ENCODE measurements at regions not wholly inside any gene's neighbourhood (a gene's known extent, or its start where the extent isn't known, plus 50 kb on each side); places are given as distances from the start of the nearest gene placed in this dataset.

DNA sequence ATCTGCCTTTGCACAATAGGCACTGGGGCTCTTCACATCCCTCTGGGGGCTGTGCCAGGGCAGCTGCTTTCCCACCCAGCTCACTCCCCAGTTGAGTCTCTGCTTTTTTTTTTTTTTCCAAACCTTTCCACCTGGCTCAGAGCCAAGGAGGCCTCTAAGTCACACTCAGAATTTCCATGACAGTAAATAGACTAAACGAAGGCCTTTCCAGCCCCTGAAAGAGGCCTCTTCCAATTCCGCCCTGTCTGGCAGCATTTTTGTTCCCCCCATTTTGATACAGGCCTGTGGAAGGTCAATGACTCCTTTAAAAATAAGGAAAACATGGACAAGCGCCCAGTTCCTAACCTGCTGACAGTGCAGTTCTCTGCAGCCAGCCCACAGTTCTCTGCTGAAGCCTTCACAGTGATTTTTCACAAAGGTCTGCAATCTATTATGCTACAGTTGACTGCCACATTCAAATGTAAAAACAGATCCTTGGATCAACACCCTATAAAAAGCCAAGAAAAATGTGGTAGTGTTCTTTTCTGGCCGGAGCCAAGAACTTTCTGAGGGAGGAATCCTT, 107.5 kb upstream of the SESN3 start:
- Histone ChIP-seq H3K36me3 (ENCODE audit: control insufficient read depth, insufficient read depth, low read length) (no peaks in the 10 kb centered on the region), H3K9me3 (no peaks in the 10 kb centered on the region), H3K4me1 (peaks cover 14% of the 10 kb centered on the region), H3K4me3 (ENCODE audit: low read depth, low read length) (no peak overlapping the region), H3K27me3 (replicated peaks; ENCODE audit: control insufficient read depth, insufficient read depth, low read length) (no peaks in the 10 kb centered on the region)
- H3K4me3 Mint-ChIP-seq (ENCODE audit: unreplicated experiment), result no peak overlapping the region
- no peak overlapping the region for H3K27ac Mint-ChIP-seq (ENCODE audit: unreplicated experiment)
- no peaks in the 10 kb centered on the region for H3K27me3 Mint-ChIP-seq (ENCODE audit: insufficient read depth, unreplicated experiment)
- H3K4me1 Mint-ChIP-seq (ENCODE audit: low read depth, unreplicated experiment), result peaks cover 7% of the 10 kb centered on the region
- ChIA-PET POLR2A (no interaction called here), CTCF (interaction anchor here (0.6 to 1.0 kb wide), 3 partner anchors 61 to 698 kb away, joined by 3 to 4 read pairs (median 3); no protein-coding TSS in a partner anchor)
- DNase-seq, result no peak
- no TSS peak for BruUV-seq (replicated peaks)
- intact Hi-C loops (cut with micrococcal nuclease; ENCODE audit: unreplicated experiment), result loop anchor here (2.0 kb wide), 1 partner anchor 56 kb away; no protein-coding TSS in a partner anchor
- H3K36me3 Mint-ChIP-seq (ENCODE audit: insufficient read depth, unreplicated experiment), result no peaks in the 10 kb centered on the region
- no peak for TF ChIP-seq CTCF (IDR thresholded peaks at IDR 0.05; ENCODE audit: insufficient read depth in 1 of 2, low read depth in 1 of 2, low read length in 1 of 2, severe bottlenecking in 1 of 2, unreplicated experiment in 1 of 2)
- peaks cover 8% of the 10 kb centered on the region for H3K9me3 Mint-ChIP-seq (ENCODE audit: unreplicated experiment)

GRCh38 chr11:95337972-95338429, 107.0 kb upstream of the SESN3 start:
- Mint-ChIP-seq H3K4me3 (ENCODE audit: unreplicated experiment) (no peak overlapping the region), H3K9me3 (ENCODE audit: unreplicated experiment) (peaks cover 8% of the 10 kb centered on the region), H3K27ac (ENCODE audit: unreplicated experiment) (no peak overlapping the region), H3K27me3 (ENCODE audit: insufficient read depth, unreplicated experiment) (no peaks in the 10 kb centered on the region), H3K36me3 (ENCODE audit: insufficient read depth, unreplicated experiment) (no peaks in the 10 kb centered on the region), H3K4me1 (ENCODE audit: low read depth, unreplicated experiment) (peaks cover 7% of the 10 kb centered on the region)
- DNase-seq, result peak in 1 of 2 experiments; percentile 40
- Histone ChIP-seq H3K9me3 (no peaks in the 10 kb centered on the region), H3K27me3 (replicated peaks; ENCODE audit: control insufficient read depth, insufficient read depth, low read length) (no peaks in the 10 kb centered on the region), H3K4me3 (ENCODE audit: low read depth, low read length) (no peak overlapping the region), H3K4me1 (peaks cover 14% of the 10 kb centered on the region), H3K36me3 (ENCODE audit: control insufficient read depth, insufficient read depth, low read length) (no peaks in the 10 kb centered on the region)
- no peak for TF ChIP-seq CTCF (IDR thresholded peaks at IDR 0.05; ENCODE audit: insufficient read depth in 1 of 2, low read depth in 1 of 2, low read length in 1 of 2, severe bottlenecking in 1 of 2, unreplicated experiment in 1 of 2)
- ChIA-PET CTCF (interaction anchor here (0.6 to 1.0 kb wide), 3 partner anchors 15 to 84 kb away, joined by 3 to 4 read pairs (median 3); no protein-coding TSS in a partner anchor), POLR2A (no interaction called here)
- BruUV-seq (replicated peaks), result no TSS peak
- intact Hi-C loops (cut with micrococcal nuclease; ENCODE audit: unreplicated experiment), result loop anchor here (2.0 kb wide), 1 partner anchor 55 kb away; no protein-coding TSS in a partner anchor

DNA sequence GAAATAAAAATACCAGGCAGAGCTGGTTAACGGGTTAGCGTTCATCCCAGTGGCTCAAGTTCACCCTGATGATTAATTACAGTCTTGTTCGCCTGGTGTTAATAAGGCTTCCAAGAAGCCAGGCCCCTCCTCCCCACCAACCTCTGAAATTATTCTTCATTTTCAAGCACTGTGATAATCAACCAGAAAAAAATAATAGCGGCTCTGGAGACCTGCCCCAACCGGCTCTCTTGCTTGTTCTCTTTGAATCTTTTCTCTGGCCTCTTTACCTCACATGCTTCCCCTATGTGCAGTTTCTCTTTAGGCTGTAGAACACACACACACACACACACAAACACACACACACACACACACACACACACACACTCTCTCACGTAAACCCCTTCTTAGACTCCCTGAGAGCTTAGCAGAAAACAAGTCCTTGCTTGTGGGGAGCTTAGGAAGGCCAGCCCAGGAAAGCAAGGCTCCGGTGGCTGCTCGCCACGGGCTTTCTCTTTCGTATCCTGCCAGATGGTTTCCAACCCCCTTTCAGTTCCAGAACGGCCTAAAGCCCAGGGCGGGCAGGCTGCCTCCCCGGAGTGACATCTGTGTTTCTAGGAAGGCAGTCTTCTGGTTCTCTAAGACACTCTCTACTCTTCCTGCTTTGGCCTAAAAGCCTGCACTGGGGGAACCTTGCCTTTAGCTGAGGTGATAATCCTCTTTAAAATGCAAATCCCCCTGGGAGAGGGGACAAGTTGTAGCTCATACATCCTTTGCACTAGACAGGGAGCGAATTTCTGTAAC, 106.4 kb upstream of the SESN3 start:
- peaks cover 14% of the 10 kb centered on the region for H3K4me1 ChIP-seq
- intact Hi-C loops (cut with micrococcal nuclease; ENCODE audit: unreplicated experiment), result no loop called here
- no peaks in the 10 kb centered on the region for H3K36me3 ChIP-seq (ENCODE audit: control insufficient read depth, insufficient read depth, low read length)
- peaks cover 8% of the 10 kb centered on the region for H3K9me3 Mint-ChIP-seq (ENCODE audit: unreplicated experiment)
- H3K9me3 ChIP-seq, result no peaks in the 10 kb centered on the region
- CTCF ChIA-PET, result interaction anchor here (0.7 to 1.0 kb wide), 2 partner anchors 15 to 60 kb away, joined by 3 to 4 read pairs; no protein-coding TSS in a partner anchor
- TF ChIP-seq CTCF (IDR thresholded peaks at IDR 0.05; ENCODE audit: insufficient read depth in 1 of 2, low read depth in 1 of 2, low read length in 1 of 2, severe bottlenecking in 1 of 2, unreplicated experiment in 1 of 2), result no peak
- no TSS peak for BruUV-seq (replicated peaks)
- no peaks in the 10 kb centered on the region for H3K27me3 ChIP-seq (replicated peaks; ENCODE audit: control insufficient read depth, insufficient read depth, low read length)
- H3K36me3 Mint-ChIP-seq (ENCODE audit: insufficient read depth, unreplicated experiment), result no peaks in the 10 kb centered on the region
- no peak overlapping the region for H3K4me3 ChIP-seq (ENCODE audit: low read depth, low read length)
- DNase-seq, result no peak
- no peak overlapping the region for H3K27ac Mint-ChIP-seq (ENCODE audit: unreplicated experiment)
- no peak overlapping the region for H3K4me3 Mint-ChIP-seq (ENCODE audit: unreplicated experiment)
- POLR2A ChIA-PET, result no interaction called here
- H3K27me3 Mint-ChIP-seq (ENCODE audit: insufficient read depth, unreplicated experiment), result no peaks in the 10 kb centered on the region
- peaks cover 7% of the 10 kb centered on the region for H3K4me1 Mint-ChIP-seq (ENCODE audit: low read depth, unreplicated experiment)

Data from Caco-2 (cell line).